CD4-positive, alpha-beta T cell (primary cell): ENCODE measurements at regions not wholly inside any gene's neighbourhood (a gene's known extent, or its start where the extent isn't known, plus 50 kb on each side); places are given as distances from the start of the nearest gene placed in this dataset.

Experiments
- ATAC-seq: fragments of 200-7000 bp; cut with Tn5 transposase; one replicate; pipeline ENCODE4 v1.10.0; 2022; ENCODE audit warnings: mild to moderate bottlenecking; ENCODE audit not compliant: poor library complexity
- CTCF ChIA-PET: fragments of 350-600 bp; sonication (Branson Sonifier 250); formaldehyde crosslinking; loops from one replicate; lab custom pipeline; 2021; ENCODE audit warnings: antibody characterized with exemption, inconsistent platforms; lab: Charles Lee
- POLR2A ChIA-PET: fragments of 350-600 bp; sonication (Branson Sonifier 250); formaldehyde crosslinking; loops from one replicate; lab custom pipeline; 2021; ENCODE audit warnings: antibody characterized with exemption, inconsistent platforms; lab: Charles Lee
- DNase-seq, 14 experiments: peaks; one replicate each; pipeline ENCODE4 v3.0.0-alpha.2; 2013 to 2020; ENCODE audit warnings: mixed read lengths in 2 of 14
- H3K27ac ChIP-seq, 2 donors: one replicate each; pipeline versions ENCODE4 v1.5.1 to v1.7.0; 2013; ENCODE audit warnings: low read length in 2 of 2, low read depth in 1 of 2, mild to moderate bottlenecking in 1 of 2
- H3K27me3 ChIP-seq, 2 experiments: 1 replicate in 1 of 2; 2 replicates in 1 of 2; pipeline versions ENCODE4 v1.6.1 to v1.7.0; 2013; ENCODE audit warnings: low read length in 2 of 2, control low read depth in 1 of 2, mild to moderate bottlenecking in 1 of 2, moderate library complexity in 1 of 2; ENCODE audit not compliant: insufficient read depth in 2 of 2, control insufficient read depth in 1 of 2
- H3K36me3 ChIP-seq: one replicate; pipeline ENCODE4 v1.6.1; 2013; ENCODE audit warnings: low read length, control low read depth; ENCODE audit not compliant: insufficient read depth
- H3K4me1 ChIP-seq: one replicate; pipeline ENCODE4 v1.6.1; 2013; ENCODE audit warnings: low read length, control low read depth; ENCODE audit not compliant: insufficient read depth
- H3K4me3 ChIP-seq: one replicate; pipeline ENCODE4 v1.5.1; 2013; ENCODE audit warnings: mild to moderate bottlenecking, low read length, moderate library complexity
- H3K9me3 ChIP-seq, 2 experiments: 1 replicate in 1 of 2; 2 replicates in 1 of 2; pipeline versions ENCODE4 v1.6.1 to v1.7.0; 2013; ENCODE audit warnings: low read length in 2 of 2, mild to moderate bottlenecking in 2 of 2, control low read depth in 1 of 2, moderate library complexity in 1 of 2; ENCODE audit not compliant: control insufficient read depth in 1 of 2, insufficient read depth in 1 of 2
- H3K27ac Mint-ChIP-seq: one replicate; pipeline ENCODE4 v1.8.0; 2020; ENCODE audit warnings: mixed read lengths
- H3K27me3 Mint-ChIP-seq: one replicate; pipeline ENCODE4 v1.8.0; 2021; ENCODE audit warnings: mixed read lengths
- H3K36me3 Mint-ChIP-seq: one replicate; pipeline ENCODE4 v1.8.0; 2021; ENCODE audit warnings: low read depth, mixed read lengths
- H3K4me1 Mint-ChIP-seq: one replicate; pipeline ENCODE4 v1.8.0; 2021; ENCODE audit warnings: low read depth, mixed read lengths
- H3K4me3 Mint-ChIP-seq: one replicate; pipeline ENCODE4 v1.8.0; 2020; ENCODE audit warnings: mild to moderate bottlenecking, mixed read lengths
- H3K9me3 Mint-ChIP-seq: one replicate; pipeline ENCODE4 v1.8.0; 2020; ENCODE audit warnings: mixed read lengths
- CTCF ChIP-seq: fragments of 200-600 bp; IDR thresholded peaks from one replicate; pipeline ENCODE4 v1.8.0; 2022; ENCODE audit warnings: antibody characterized with exemption, mild to moderate bottlenecking
- intact Hi-C, 2 experiments: fragments of 100-400 bp; cut with DNase I in 1 of 2; cut with micrococcal nuclease in 1 of 2; formaldehyde crosslinking; loops; one replicate each; pipeline versions ENCODE4 v1.15.1 to v1.9.0; 2023 to 2025; cut with DNase I, micrococcal nuclease

DNA sequence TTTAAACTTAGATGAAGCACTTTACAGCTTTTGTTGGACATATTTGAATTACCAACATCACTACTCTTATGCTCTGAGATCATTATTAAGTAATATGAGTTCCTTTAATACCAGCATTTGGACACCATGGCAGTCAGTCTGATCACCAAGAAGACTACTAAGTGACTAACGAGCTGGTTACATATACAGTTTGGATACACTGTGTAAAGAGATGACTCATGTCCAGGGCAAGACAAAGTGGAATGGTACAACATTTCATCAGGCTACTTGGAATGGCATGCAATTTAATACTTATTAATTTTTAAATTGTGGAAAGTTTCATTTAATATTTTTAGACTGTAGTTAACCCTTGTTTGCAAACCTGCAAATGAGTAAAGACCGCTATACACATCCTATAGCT, 237.4 kb upstream of the PRDM9 start:
- POLR2A ChIA-PET, result no interaction called here
- H3K4me1 Mint-ChIP-seq, result no peaks in the 10 kb centered on the region
- no peaks in the 10 kb centered on the region for H3K27me3 ChIP-seq
- H3K9me3 ChIP-seq, result peaks cover 6 to 12% of the 10 kb centered on the region in 2 experiments
- no peak overlapping the region for H3K4me3 ChIP-seq
- no peaks in the 10 kb centered on the region for H3K27me3 Mint-ChIP-seq
- DNase-seq, result no peak
- no peak overlapping the region for H3K27ac ChIP-seq
- TF ChIP-seq CTCF, result no peak
- intact Hi-C loops, result no loop called here
- H3K36me3 ChIP-seq, result no peaks in the 10 kb centered on the region
- no peaks in the 10 kb centered on the region for H3K36me3 Mint-ChIP-seq
- peaks cover 2% of the 10 kb centered on the region for H3K9me3 Mint-ChIP-seq
- CTCF ChIA-PET, result no interaction called here
- no peak for ATAC-seq
- no peak overlapping the region for H3K4me3 Mint-ChIP-seq
- no peaks in the 10 kb centered on the region for H3K4me1 ChIP-seq
- no peak overlapping the region for H3K27ac Mint-ChIP-seq

DNA sequence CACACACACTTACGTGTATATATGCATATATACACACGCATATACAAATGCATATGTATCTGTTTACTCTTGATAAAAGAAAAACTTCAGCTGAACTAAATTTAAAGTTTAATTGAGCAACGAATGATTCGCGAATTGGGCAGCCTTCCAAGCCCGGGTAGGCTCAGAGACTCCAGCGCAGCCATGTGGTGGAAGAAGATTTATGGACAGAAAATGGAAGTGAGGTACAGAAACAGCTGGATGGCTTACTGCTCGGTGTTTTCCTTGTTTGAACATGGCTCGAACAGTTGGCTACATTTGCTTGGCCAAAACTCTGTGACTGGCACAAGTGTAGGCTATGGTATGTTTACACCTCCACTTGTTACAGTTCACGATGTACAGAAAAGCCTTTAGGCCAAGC, 239.3 kb upstream of the PRDM9 start:
- Mint-ChIP-seq H3K27me3 (no peaks in the 10 kb centered on the region), H3K4me3 (no peak overlapping the region), H3K9me3 (peaks cover 2% of the 10 kb centered on the region), H3K4me1 (no peaks in the 10 kb centered on the region), H3K27ac (no peak overlapping the region), H3K36me3 (no peaks in the 10 kb centered on the region)
- ChIA-PET POLR2A (no interaction called here), CTCF (no interaction called here)
- intact Hi-C loops, result no loop called here
- Histone ChIP-seq H3K4me1 (no peaks in the 10 kb centered on the region), H3K9me3 (peaks cover 6% of the 10 kb centered on the region in 2 experiments), H3K27ac (no peak overlapping the region), H3K36me3 (no peaks in the 10 kb centered on the region), H3K4me3 (no peak overlapping the region), H3K27me3 (no peaks in the 10 kb centered on the region)
- no peak for ATAC-seq
- no peak for DNase-seq
- TF ChIP-seq CTCF, result no peak

DNA sequence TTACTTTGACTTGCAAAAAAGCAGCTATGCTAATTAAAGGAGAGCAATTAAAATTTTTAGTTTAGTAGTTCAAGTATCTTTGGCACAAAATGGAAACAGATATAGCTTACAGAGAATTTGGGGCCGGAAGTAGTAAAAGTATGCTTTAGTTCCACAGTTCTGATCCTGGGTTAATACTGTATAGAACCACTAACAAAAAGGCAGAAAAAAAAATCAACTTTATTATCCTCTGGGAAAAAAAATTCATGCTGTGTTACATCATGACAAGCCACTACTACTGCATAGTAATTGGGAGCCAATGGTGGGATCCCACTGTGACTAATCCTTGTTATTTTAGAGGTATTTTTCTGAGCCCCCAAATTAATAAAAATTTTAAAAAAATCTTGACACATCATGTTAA, 246.8 kb upstream of the PRDM9 start:
- Histone ChIP-seq H3K36me3 (no peaks in the 10 kb centered on the region), H3K27ac (no peak overlapping the region), H3K27me3 (no peaks in the 10 kb centered on the region), H3K4me3 (no peak overlapping the region), H3K4me1 (no peaks in the 10 kb centered on the region), H3K9me3 (peaks cover 1 to 5% of the 10 kb centered on the region in 2 experiments)
- no peak for TF ChIP-seq CTCF
- no peaks in the 10 kb centered on the region for H3K36me3 Mint-ChIP-seq
- no peaks in the 10 kb centered on the region for H3K4me1 Mint-ChIP-seq
- POLR2A ChIA-PET, result no interaction called here
- DNase-seq (no peak), ATAC-seq (no peak)
- peaks cover 2% of the 10 kb centered on the region for H3K9me3 Mint-ChIP-seq
- no peak overlapping the region for H3K27ac Mint-ChIP-seq
- no peaks in the 10 kb centered on the region for H3K27me3 Mint-ChIP-seq
- no peak overlapping the region for H3K4me3 Mint-ChIP-seq
- CTCF ChIA-PET, result no interaction called here
- intact Hi-C loops, result no loop called here
